OCI-LY1 (cell line): ENCODE measurements at regions not wholly inside any gene's neighbourhood (a gene's known extent, or its start where the extent isn't known, plus 50 kb on each side); places are given as distances from the start of the nearest gene placed in this dataset.

Experiments
- EZH2 ChIP-seq: fragments of 200-600 bp; sonication (generic), shearing (Covaris generic); IDR thresholded peaks from 2 replicates; pipeline ENCODE4 v1.8.0; 2017; ENCODE audit warnings: borderline replicate concordance, mixed run types, mild to moderate bottlenecking, antibody characterized with exemption, low read length, moderate library complexity, mixed read lengths
- TF ChIP-seq, protein P1 (sequence below): fragments of 200-600 bp; sonication (generic), shearing (Covaris generic); IDR thresholded peaks from 2 replicates; pipeline ENCODE4 v1.5.1; 2017; ENCODE audit warnings: mild to moderate bottlenecking, antibody characterized with exemption, low read length, moderate library complexity, mixed read lengths

DNA sequence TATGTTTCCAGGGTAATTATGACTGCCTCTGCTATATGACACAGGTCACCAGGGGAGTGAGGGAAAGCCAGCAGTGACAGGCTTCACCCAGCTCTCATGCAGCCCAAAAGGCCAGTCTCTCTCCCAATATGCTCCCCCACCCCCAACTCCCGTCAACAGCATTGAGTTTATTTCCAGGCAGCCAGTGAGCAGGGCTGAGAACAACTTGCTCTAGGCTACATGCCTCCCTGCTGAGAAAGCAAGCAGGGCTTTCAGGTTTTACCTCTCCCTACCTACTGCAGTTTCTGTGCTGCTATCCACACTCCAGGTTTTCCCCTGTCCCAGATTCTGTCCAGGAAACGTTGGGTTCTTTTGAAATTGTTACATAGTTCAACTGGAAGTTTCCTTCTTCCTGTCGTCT is 291.4 kb downstream of the PABPC4L start:
- TF ChIP-seq, protein P1, sequence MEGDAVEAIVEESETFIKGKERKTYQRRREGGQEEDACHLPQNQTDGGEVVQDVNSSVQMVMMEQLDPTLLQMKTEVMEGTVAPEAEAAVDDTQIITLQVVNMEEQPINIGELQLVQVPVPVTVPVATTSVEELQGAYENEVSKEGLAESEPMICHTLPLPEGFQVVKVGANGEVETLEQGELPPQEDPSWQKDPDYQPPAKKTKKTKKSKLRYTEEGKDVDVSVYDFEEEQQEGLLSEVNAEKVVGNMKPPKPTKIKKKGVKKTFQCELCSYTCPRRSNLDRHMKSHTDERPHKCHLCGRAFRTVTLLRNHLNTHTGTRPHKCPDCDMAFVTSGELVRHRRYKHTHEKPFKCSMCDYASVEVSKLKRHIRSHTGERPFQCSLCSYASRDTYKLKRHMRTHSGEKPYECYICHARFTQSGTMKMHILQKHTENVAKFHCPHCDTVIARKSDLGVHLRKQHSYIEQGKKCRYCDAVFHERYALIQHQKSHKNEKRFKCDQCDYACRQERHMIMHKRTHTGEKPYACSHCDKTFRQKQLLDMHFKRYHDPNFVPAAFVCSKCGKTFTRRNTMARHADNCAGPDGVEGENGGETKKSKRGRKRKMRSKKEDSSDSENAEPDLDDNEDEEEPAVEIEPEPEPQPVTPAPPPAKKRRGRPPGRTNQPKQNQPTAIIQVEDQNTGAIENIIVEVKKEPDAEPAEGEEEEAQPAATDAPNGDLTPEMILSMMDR, result no peak
- no peak for TF ChIP-seq EZH2
